Neural cell (in vitro differentiated cells): ENCODE measurements at regions not wholly inside any gene's neighbourhood (a gene's known extent, or its start where the extent isn't known, plus 50 kb on each side); places are given as distances from the start of the nearest gene placed in this dataset.

Experiments
- H2AFZ ChIP-seq: fragments of 200-600, 300-800 bp; sonication (generic), shearing (Covaris generic); 2 replicates; pipeline ENCODE4 v1.6.0; 2014; ENCODE audit warnings: low read depth, mild to moderate bottlenecking, antibody characterized with exemption, low read length, moderate library complexity
- H3F3A ChIP-seq: fragments of 200-600 bp; shearing (Covaris generic); 2 replicates; pipeline ENCODE4 v1.6.1; 2016; ENCODE audit warnings: mild to moderate bottlenecking, moderate library complexity, mixed read lengths, antibody characterized with exemption, low read length; ENCODE audit not compliant: insufficient read depth, poor library complexity, severe bottlenecking
- H3K27ac ChIP-seq: fragments of 200-600, 300-800 bp; sonication (generic), shearing (Covaris generic); 2 replicates; pipeline ENCODE4 v1.5.1; 2014; ENCODE audit warnings: mild to moderate bottlenecking, low read length, moderate library complexity
- H3K27me3 ChIP-seq: fragments of 300-800, 200-600 bp; sonication (generic), shearing (Covaris generic); 2 replicates; pipeline ENCODE4 v1.6.0; 2014; ENCODE audit warnings: mild to moderate bottlenecking, low read depth, low read length, moderate library complexity; ENCODE audit not compliant: insufficient read depth
- H3K36me3 ChIP-seq: fragments of 300-800, 200-600 bp; sonication (generic), shearing (Covaris generic); 2 replicates; pipeline ENCODE4 v1.5.1; 2014; ENCODE audit warnings: mild to moderate bottlenecking, antibody characterized with exemption, low read length, moderate library complexity; ENCODE audit not compliant: insufficient read depth
- H3K4me2 ChIP-seq: fragments of 300-800, 200-600 bp; sonication (generic), shearing (Covaris generic); 2 replicates; pipeline ENCODE4 v1.6.0; 2014; ENCODE audit warnings: mild to moderate bottlenecking, low read length
- H3K4me3 ChIP-seq: fragments of 300-800, 200-600 bp; sonication (generic), shearing (Covaris generic); 2 replicates; pipeline ENCODE4 v1.5.1; 2014; ENCODE audit warnings: mild to moderate bottlenecking, low read length, moderate library complexity
- H3K79me2 ChIP-seq: fragments of 200-600 bp; shearing (Covaris generic); replicated peaks from 2 replicates; pipeline ENCODE4 v1.6.0; 2014; ENCODE audit warnings: mild to moderate bottlenecking, low read length, moderate library complexity; ENCODE audit not compliant: insufficient read depth
- H3K9ac ChIP-seq: fragments of 300-800, 200-600 bp; sonication (generic), shearing (Covaris generic); 2 replicates; pipeline ENCODE4 v1.6.1; 2016; ENCODE audit warnings: mild to moderate bottlenecking, low read length, mixed read lengths
- H3K9me2 ChIP-seq: fragments of 200-600 bp; shearing (Covaris generic); 2 replicates; pipeline ENCODE4 v1.6.1; 2016; ENCODE audit warnings: mild to moderate bottlenecking, low read length, mixed read lengths; ENCODE audit not compliant: insufficient read depth
- H3K9me3 ChIP-seq: fragments of 200-600, 300-800 bp; sonication (generic), shearing (Covaris generic); 2 replicates; pipeline ENCODE4 v1.6.1; 2016; ENCODE audit warnings: mild to moderate bottlenecking, mixed run types, low read length, moderate library complexity, mixed read lengths
- H4K20me1 ChIP-seq: fragments of 200-600 bp; shearing (Covaris generic); 2 replicates; pipeline ENCODE4 v1.6.1; 2016; ENCODE audit warnings: mild to moderate bottlenecking, mixed run types; ENCODE audit not compliant: insufficient read depth
- CTCF ChIP-seq: fragments of 450-650 bp; IDR thresholded peaks from 2 replicates; pipeline ENCODE4 v1.5.1; 2014; ENCODE audit warnings: antibody characterized with exemption, mild to moderate bottlenecking, moderate library complexity; ENCODE audit not compliant: poor library complexity, severe bottlenecking
- EP300 ChIP-seq: fragments of 450-650 bp; conservative IDR thresholded peaks from 2 replicates; pipeline ENCODE4 v1.6.1; 2014; ENCODE audit warnings: antibody characterized with exemption, mild to moderate bottlenecking, moderate library complexity; ENCODE audit not compliant: poor library complexity, severe bottlenecking
- EZH2 ChIP-seq: fragments of 200-600, 300-800 bp; shearing (Covaris generic), sonication (generic); IDR thresholded peaks from 2 replicates; pipeline ENCODE4 v1.6.1; 2014; ENCODE audit warnings: antibody characterized with exemption, low read length, borderline replicate concordance, mild to moderate bottlenecking; ENCODE audit not compliant: insufficient read depth, poor library complexity, severe bottlenecking
- MXI1 ChIP-seq: fragments of 450-650 bp; conservative IDR thresholded peaks from 2 replicates; pipeline ENCODE4 v1.6.1; 2014; ENCODE audit warnings: antibody characterized with exemption, mild to moderate bottlenecking; ENCODE audit not compliant: poor library complexity, severe bottlenecking
- POLR2AphosphoS5 ChIP-seq: IDR thresholded peaks from 2 replicates; pipeline ENCODE4 v1.6.1; 2012
- RAD21 ChIP-seq: fragments of 450-650 bp; conservative IDR thresholded peaks from 2 replicates; pipeline ENCODE4 v1.6.1; 2014; ENCODE audit warnings: antibody characterized with exemption, mild to moderate bottlenecking, moderate library complexity
- REST ChIP-seq: IDR thresholded peaks from 2 replicates; pipeline ENCODE4 v1.6.1; 2012; ENCODE audit warnings: borderline replicate concordance
- SMC3 ChIP-seq: fragments of 450-650 bp; conservative IDR thresholded peaks from 2 replicates; pipeline ENCODE4 v1.6.1; 2014; ENCODE audit warnings: antibody characterized with exemption, mild to moderate bottlenecking, moderate library complexity; ENCODE audit not compliant: poor library complexity
- TAF1 ChIP-seq: IDR thresholded peaks from 2 replicates; pipeline ENCODE4 v1.6.1; 2012; ENCODE audit warnings: low read depth

- H3K4me3 ChIP-seq, result no peak overlapping the region
- no peaks in the 10 kb centered on the region for H4K20me1 ChIP-seq
- no peaks in the 10 kb centered on the region for H3K79me2 ChIP-seq
- no peak overlapping the region for H3K27ac ChIP-seq
- TF ChIP-seq CTCF (no peak), TAF1 (no peak), RAD21 (no peak), EP300 (no peak), REST (no peak), MXI1 (no peak), SMC3 (no peak), EZH2 (no peak)
- no peak overlapping the region for H3K4me2 ChIP-seq
- no peaks in the 10 kb centered on the region for H3K36me3 ChIP-seq
- H3K9me3 ChIP-seq, result no peaks in the 10 kb centered on the region
- no peaks in the 10 kb centered on the region for H3K9me2 ChIP-seq
- no peaks in the 10 kb centered on the region for H3F3A ChIP-seq
- no peaks in the 10 kb centered on the region for H3K27me3 ChIP-seq
- no peak overlapping the region for H2AFZ ChIP-seq
- no peak overlapping the region for H3K9ac ChIP-seq
Observed at GRCh38 chr4:18390655-18391353, 369.2 kb upstream of the LCORL start.

- Histone ChIP-seq H3K4me3 (no peak overlapping the region), H3F3A (no peaks in the 10 kb centered on the region), H3K27ac (peak overlapping the region; percentile 48), H2AFZ (no peak overlapping the region), H3K9me3 (no peaks in the 10 kb centered on the region), H3K9me2 (no peaks in the 10 kb centered on the region), H3K79me2 (no peaks in the 10 kb centered on the region), H3K27me3 (no peaks in the 10 kb centered on the region), H3K4me2 (no peak overlapping the region), H4K20me1 (no peaks in the 10 kb centered on the region), H3K9ac (no peak overlapping the region), H3K36me3 (no peaks in the 10 kb centered on the region)
- TF ChIP-seq EP300 (no peak), CTCF (no peak), REST (no peak), EZH2 (no peak), SMC3 (no peak), TAF1 (no peak), POLR2AphosphoS5 (no peak), MXI1 (no peak), RAD21 (no peak)
Observed at GRCh38 chr4:18389115-18389514, 367.6 kb upstream of the LCORL start.
